IPS-11a (cell line): ENCODE measurements at regions not wholly inside any gene's neighbourhood (a gene's known extent, or its start where the extent isn't known, plus 50 kb on each side); places are given as distances from the start of the nearest gene placed in this dataset.

ENCODE experiments used
- H3K4me3 ChIP-seq: one replicate; pipeline ENCODE4 v1.5.1; 2013; ENCODE audit warnings: low read depth, low read length, control low read depth

- H3K4me3 ChIP-seq: no peak overlapping the region
Measured at GRCh38 chr10:129390147-129390546, 76.9 kb upstream of the MGMT start.

- H3K4me3 ChIP-seq: no peak overlapping the region
Measured at GRCh38 chr10:129390726-129391125, 76.3 kb upstream of the MGMT start.

GRCh38 chr10:129391464-129391863 is 75.6 kb upstream of the MGMT start:
- H3K4me3 ChIP-seq: no peak overlapping the region

GRCh38 chr10:129392855-129393254 is 74.2 kb upstream of the MGMT start:
- no peak overlapping the region for H3K4me3 ChIP-seq

GRCh38 chr10:129393812-129394211 is 73.2 kb upstream of the MGMT start:
- no peak overlapping the region for H3K4me3 ChIP-seq

GRCh38 chr10:129394518-129395328 is 72.3 kb upstream of the MGMT start:
- no peak overlapping the region for H3K4me3 ChIP-seq

GRCh38 chr10:129396021-129396722 is 70.9 kb upstream of the MGMT start:
- no peak overlapping the region for H3K4me3 ChIP-seq

- no peak overlapping the region for H3K4me3 ChIP-seq
Measured at GRCh38 chr10:129397198-129397974, 69.7 kb upstream of the MGMT start.

- H3K4me3 ChIP-seq: no peak overlapping the region
Measured at GRCh38 chr10:129398711-129399141, 68.3 kb upstream of the MGMT start.

- H3K4me3 ChIP-seq: no peak overlapping the region
Measured at GRCh38 chr10:129400426-129400825, 66.6 kb upstream of the MGMT start.

- H3K4me3 ChIP-seq: no peak overlapping the region
Measured at GRCh38 chr10:129402459-129402858, 64.6 kb upstream of the MGMT start.

- H3K4me3 ChIP-seq: no peak overlapping the region
Measured at GRCh38 chr10:129404091-129404490, 63.0 kb upstream of the MGMT start.

- H3K4me3 ChIP-seq: no peak overlapping the region
Measured at GRCh38 chr10:129405389-129405788, 61.7 kb upstream of the MGMT start.

- H3K4me3 ChIP-seq: no peak overlapping the region
Measured at GRCh38 chr10:129410688-129411392, 56.2 kb upstream of the MGMT start.

- no peak overlapping the region for H3K4me3 ChIP-seq
Measured at GRCh38 chr10:129411393-129411705, 55.7 kb upstream of the MGMT start.

- H3K4me3 ChIP-seq: no peak overlapping the region
Measured at GRCh38 chr10:129411772-129412171, 55.3 kb upstream of the MGMT start.

- H3K4me3 ChIP-seq: no peak overlapping the region
Measured at GRCh38 chr10:129413024-129413423, 54.0 kb upstream of the MGMT start.

GRCh38 chr10:129415215-129416140 is 51.6 kb upstream of the MGMT start:
- H3K4me3 ChIP-seq: no peak overlapping the region

GRCh38 chr10:129416155-129416554 is 50.9 kb upstream of the MGMT start:
- H3K4me3 ChIP-seq: no peak overlapping the region
